ENCODE measurements at regions not wholly inside any gene's neighbourhood (a gene's known extent, or its start where the extent isn't known, plus 50 kb on each side); places are given as distances from the start of the nearest gene placed in this dataset.

- no peak for DNase-seq (ENCODE audit: low read depth)
Measured at GRCh38 chr15:53462651-53463050, 296.8 kb downstream of the WDR72 start.

- DNase-seq (ENCODE audit: low read depth), result no peak
Measured at GRCh38 chr15:53461677-53462076, 297.8 kb downstream of the WDR72 start.

DNA sequence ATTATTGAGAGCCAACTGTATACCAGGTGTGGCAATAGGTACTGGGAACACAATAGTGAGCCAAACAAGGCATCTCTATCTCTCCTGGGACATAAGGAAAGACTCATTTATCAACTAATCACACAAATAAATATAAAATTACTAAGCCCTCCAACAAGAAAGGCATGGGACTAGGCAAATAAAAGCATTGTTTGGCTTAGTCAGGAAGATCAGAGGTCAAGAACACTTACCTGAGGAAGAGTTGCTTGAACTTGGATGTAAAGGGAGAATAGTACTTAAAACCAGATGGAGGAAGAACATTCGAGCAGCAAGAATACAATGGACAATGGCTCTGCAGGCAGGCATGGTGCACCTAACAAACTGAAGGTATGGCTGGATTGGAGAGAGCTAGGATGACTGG is 300.7 kb downstream of the WDR72 start:
- DNase-seq (ENCODE audit: low read depth), result no peak

- DNase-seq (ENCODE audit: low read depth), result no peak
Measured at GRCh38 chr15:53457479-53457878, 302.0 kb downstream of the WDR72 start.

GRCh38 chr15:53454843-53455721 is 304.4 kb downstream of the WDR72 start:
- no peak for DNase-seq (ENCODE audit: low read depth)

GRCh38 chr15:53454535-53454842 is 305.0 kb downstream of the WDR72 start:
- DNase-seq (ENCODE audit: low read depth), result no peak

DNA sequence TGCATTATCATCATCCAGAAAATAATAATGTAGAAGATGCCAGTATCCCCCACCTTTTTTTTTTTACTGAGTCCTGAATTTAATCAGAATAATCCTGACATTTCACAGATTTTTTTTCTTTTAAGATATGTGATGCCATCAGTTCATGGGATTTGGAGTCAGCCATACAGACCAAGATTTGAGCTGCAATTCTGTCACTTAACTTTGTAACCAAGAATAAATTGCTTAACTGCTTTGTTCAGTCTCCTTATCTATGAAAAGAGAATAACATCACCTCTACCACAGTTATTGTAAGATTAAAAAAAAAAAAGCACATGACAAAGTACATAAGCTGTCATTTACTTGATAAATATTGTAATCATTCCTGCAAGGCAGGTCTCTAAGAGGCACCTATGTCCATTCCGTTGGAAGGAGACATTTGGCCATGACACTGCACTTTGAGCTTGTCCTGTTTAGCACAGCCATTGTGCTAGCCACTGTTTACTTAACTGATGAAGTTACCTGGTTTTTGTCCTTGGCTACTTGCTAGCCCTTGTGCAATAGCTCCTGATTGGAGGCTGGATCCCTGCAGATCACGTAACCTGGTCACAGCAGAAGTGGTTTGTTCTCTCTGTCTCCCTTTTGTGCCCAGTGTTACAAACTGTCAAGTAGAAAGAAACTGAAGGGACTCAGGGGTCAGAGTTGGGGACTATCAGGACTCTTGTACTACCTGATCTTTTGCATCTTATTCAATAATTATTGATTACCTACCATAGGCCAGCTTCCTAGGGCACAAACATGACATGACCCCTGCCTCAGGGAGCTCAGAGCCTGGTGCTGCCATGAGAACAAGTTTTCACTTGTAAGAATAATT is 306.0 kb downstream of the WDR72 start:
- no peak for DNase-seq (ENCODE audit: low read depth)

DNA sequence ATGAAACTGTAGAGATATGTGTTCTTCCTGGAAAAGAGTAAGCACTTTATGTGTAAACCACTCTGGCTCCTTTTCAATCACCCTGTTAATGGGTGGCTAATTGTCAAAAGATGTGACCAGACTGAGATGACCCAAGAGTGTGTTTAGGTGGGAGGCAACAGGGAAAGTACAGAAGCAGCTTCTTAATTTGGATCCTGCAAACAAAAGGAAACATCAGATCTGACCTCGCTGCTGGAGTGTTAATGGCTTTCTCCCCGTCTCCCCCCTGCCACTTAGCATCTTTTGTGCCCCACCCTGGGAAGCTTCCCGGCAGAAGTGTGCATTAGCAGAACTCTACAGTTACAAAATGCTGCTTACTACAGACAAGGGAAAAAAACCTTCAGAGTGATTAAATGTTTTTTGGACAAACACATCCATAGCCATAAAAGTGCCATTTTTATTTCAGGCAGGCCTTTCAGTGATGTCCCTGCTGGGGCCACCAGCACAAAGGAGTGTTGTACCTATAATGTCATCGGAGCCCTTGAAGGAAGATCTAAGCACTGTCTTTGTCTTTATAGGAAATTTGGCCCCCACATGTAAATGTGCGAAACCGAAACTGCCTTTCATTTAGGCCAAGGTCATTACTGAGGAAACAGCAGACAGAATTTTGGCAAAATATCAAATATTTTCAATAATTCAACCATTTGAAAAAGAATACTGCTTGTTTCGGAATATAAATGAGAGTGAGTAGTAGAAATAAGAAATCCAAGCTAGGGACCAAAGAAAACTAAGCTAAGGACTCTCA is 311.0 kb downstream of the WDR72 start:
- no peak for DNase-seq (ENCODE audit: low read depth)

GRCh38 chr15:53447742-53448141 is 311.7 kb downstream of the WDR72 start:
- no peak for DNase-seq (ENCODE audit: low read depth)

GRCh38 chr15:53447053-53447574 is 312.3 kb downstream of the WDR72 start:
- no peak for DNase-seq (ENCODE audit: low read depth)

DNA sequence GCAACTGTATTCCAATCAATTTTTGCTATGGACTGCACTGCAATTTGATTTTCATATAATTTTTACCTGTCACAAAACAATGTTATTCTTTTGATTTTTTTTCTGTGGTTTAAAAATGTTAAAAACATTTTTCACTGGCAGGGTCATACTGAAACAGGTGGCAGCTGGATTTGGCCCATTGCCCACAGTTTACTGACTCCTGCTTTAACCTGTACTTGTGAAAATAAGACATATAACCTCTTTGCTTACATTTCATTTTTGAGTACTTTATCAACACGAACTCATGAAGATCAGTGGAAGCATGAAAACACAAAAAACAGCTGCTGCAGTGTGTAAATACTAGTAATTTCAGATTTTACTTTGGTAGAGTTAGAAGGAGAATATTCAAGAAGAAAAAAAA is 313.1 kb downstream of the WDR72 start:
- no peak for DNase-seq (ENCODE audit: low read depth)

GRCh38 chr15:53445531-53445930 is 313.9 kb downstream of the WDR72 start:
- no peak for DNase-seq (ENCODE audit: low read depth)

- DNase-seq (ENCODE audit: low read depth), result no peak
Measured at GRCh38 chr15:53437985-53438841, 321.2 kb downstream of the WDR72 start.

DNA sequence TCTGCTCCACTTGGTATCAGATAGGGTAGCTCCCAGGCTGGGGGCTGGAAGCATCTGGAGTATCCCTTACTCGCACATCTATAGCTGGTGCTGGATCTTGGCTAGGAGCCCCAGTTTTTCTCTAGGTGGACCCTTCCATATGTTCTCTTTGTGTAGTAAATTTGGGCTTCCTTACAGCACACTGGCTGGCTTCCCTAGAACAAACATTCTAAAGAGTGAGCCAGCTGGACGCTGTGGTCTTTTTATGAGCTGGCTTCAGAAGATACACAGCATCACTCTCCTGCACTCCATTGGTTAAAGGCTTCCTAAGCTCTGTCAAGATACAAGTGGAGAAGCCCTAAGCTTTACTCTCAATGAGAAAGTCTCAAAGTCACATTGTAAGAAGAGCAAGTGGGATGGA is 322.1 kb downstream of the WDR72 start:
- no peak for DNase-seq (ENCODE audit: low read depth)

GRCh38 chr15:53434174-53434678 is 325.2 kb downstream of the WDR72 start:
- DNase-seq (ENCODE audit: low read depth), result no peak

DNA sequence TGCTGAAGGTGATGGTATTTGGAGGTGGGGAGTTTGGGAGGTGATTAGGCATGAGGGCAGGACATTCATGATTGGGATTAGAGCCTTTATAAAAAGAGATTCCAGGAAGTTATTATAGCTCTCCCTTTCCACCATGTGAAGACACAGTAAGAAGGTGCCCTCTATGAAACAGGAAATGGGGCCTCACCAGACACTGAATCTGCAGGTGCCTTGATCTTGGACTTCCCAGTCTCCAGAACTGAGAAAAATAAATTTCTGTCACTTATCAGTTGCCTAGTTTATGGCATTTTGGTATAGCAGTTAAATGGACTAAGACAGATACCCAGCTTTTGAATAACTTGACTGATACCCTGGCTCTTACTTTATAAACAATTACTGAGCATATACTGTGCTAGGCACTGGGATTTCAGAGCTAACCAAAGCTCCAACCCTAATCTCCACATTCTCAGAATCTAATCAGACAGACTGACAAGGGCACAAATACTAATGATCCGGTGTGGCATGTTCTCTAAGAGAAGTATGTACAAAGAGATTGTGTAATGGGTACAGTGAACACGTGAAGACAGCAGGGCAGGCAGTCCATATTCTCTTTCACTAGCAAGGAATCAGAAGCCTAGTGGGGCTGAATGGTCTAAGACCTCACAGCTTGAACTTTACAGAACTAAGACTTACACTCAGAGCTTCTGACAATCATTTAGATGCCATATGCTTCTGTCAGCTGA is 343.1 kb downstream of the WDR72 start:
- no peak for DNase-seq (ENCODE audit: low read depth)

GRCh38 chr15:53414167-53414566 is 345.3 kb downstream of the WDR72 start:
- DNase-seq (ENCODE audit: low read depth), result no peak

DNA sequence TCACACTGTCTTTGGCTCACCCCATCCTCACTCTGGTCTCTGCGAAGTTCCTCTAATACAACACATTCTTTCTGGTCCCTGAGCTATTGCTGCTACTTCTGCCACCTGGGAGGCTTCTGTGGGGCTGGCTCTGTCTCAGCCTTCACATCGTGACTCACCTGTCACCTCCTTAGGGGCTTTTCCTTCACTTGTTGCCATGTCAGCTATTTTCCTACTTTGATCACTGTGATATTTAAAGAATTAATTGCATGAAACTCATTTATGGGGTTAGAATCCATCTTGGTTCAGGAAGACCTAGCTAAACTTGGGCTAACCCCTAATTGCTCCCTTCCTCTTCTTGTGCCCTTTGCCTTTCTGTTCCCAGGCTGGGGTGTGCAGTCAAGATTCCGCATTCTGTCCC is 346.9 kb downstream of the WDR72 start:
- no peak for DNase-seq (ENCODE audit: low read depth)

GRCh38 chr15:53404930-53405493 is 354.5 kb downstream of the WDR72 start:
- no peak for DNase-seq (ENCODE audit: low read depth)

- no peak for DNase-seq (ENCODE audit: low read depth)
Measured at GRCh38 chr15:53401503-53401902, 358.0 kb downstream of the WDR72 start.
